ENCODE measurements at regions not wholly inside any gene's neighbourhood (a gene's known extent, or its start where the extent isn't known, plus 50 kb on each side); places are given as distances from the start of the nearest gene placed in this dataset.
A peak's percentile ranks its signal among the peaks of the same experiment; 100 is the strongest.

DNA sequence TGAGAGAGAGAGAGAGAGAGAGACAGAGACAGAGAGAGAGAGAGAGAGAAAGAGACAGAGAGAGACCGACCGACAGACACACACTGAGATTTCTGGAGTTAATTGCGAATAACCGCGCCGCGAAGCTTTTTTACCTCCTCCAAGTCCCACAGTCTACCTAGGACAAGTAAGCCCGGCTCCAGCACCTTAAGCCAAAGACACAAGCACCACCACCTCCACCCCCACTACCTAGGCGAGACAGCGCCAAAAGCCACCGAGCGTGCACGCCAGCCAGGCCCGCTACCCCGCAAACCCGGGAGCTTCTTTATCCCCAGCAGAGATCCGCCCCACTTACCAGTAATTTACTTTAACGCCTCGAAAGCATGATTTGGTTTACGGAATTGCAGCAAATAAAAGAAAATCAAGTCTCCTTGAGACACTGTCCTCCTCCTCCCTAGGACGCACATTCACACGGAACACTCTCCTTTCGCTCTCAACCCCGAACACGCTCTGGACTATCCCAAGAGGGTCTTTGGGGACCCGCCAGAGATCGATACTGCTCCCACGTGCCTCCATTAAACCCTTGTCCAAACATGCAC is 649.6 kb upstream of the DIPK2B start (continued):
- TF ChIP-seq, protein P1, sequence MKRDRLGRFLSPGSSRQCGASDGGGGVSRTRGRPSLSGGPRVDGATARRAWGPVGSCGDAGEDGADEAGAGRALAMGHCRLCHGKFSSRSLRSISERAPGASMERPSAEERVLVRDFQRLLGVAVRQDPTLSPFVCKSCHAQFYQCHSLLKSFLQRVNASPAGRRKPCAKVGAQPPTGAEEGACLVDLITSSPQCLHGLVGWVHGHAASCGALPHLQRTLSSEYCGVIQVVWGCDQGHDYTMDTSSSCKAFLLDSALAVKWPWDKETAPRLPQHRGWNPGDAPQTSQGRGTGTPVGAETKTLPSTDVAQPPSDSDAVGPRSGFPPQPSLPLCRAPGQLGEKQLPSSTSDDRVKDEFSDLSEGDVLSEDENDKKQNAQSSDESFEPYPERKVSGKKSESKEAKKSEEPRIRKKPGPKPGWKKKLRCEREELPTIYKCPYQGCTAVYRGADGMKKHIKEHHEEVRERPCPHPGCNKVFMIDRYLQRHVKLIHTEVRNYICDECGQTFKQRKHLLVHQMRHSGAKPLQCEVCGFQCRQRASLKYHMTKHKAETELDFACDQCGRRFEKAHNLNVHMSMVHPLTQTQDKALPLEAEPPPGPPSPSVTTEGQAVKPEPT (CRISPR knock-in tag; IDR thresholded peaks at IDR 0.05; ENCODE audit: low read depth) = no peak
- no peak for TF ChIP-seq ZNF451 (CRISPR knock-in tag; IDR thresholded peaks at IDR 0.05)
- TF ChIP-seq CAMTA2 (CRISPR knock-in tag; IDR thresholded peaks at IDR 0.05; ENCODE audit: borderline replicate concordance) = no peak
- TF ChIP-seq, protein P2, sequence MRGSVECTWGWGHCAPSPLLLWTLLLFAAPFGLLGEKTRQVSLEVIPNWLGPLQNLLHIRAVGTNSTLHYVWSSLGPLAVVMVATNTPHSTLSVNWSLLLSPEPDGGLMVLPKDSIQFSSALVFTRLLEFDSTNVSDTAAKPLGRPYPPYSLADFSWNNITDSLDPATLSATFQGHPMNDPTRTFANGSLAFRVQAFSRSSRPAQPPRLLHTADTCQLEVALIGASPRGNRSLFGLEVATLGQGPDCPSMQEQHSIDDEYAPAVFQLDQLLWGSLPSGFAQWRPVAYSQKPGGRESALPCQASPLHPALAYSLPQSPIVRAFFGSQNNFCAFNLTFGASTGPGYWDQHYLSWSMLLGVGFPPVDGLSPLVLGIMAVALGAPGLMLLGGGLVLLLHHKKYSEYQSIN (CRISPR knock-in tag; IDR thresholded peaks at IDR 0.05; ENCODE audit: borderline replicate concordance) = no peak
- TF ChIP-seq, protein P3, sequence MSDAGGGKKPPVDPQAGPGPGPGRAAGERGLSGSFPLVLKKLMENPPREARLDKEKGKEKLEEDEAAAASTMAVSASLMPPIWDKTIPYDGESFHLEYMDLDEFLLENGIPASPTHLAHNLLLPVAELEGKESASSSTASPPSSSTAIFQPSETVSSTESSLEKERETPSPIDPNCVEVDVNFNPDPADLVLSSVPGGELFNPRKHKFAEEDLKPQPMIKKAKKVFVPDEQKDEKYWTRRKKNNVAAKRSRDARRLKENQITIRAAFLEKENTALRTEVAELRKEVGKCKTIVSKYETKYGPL (CRISPR knock-in tag; IDR thresholded peaks at IDR 0.05) = no peak
- no peak for TF ChIP-seq ZNF205 (CRISPR knock-in tag; IDR thresholded peaks at IDR 0.05)
- TF ChIP-seq DPF2 (CRISPR knock-in tag; IDR thresholded peaks at IDR 0.05; ENCODE audit: borderline replicate concordance, low read depth) = no peak
- TF ChIP-seq, protein P4, sequence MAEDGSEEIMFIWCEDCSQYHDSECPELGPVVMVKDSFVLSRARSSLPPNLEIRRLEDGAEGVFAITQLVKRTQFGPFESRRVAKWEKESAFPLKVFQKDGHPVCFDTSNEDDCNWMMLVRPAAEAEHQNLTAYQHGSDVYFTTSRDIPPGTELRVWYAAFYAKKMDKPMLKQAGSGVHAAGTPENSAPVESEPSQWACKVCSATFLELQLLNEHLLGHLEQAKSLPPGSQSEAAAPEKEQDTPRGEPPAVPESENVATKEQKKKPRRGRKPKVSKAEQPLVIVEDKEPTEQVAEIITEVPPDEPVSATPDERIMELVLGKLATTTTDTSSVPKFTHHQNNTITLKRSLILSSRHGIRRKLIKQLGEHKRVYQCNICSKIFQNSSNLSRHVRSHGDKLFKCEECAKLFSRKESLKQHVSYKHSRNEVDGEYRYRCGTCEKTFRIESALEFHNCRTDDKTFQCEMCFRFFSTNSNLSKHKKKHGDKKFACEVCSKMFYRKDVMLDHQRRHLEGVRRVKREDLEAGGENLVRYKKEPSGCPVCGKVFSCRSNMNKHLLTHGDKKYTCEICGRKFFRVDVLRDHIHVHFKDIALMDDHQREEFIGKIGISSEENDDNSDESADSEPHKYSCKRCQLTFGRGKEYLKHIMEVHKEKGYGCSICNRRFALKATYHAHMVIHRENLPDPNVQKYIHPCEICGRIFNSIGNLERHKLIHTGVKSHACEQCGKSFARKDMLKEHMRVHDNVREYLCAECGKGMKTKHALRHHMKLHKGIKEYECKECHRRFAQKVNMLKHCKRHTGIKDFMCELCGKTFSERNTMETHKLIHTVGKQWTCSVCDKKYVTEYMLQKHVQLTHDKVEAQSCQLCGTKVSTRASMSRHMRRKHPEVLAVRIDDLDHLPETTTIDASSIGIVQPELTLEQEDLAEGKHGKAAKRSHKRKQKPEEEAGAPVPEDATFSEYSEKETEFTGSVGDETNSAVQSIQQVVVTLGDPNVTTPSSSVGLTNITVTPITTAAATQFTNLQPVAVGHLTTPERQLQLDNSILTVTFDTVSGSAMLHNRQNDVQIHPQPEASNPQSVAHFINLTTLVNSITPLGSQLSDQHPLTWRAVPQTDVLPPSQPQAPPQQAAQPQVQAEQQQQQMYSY (CRISPR knock-in tag; IDR thresholded peaks at IDR 0.05) = no peak
- TF ChIP-seq, protein P5, sequence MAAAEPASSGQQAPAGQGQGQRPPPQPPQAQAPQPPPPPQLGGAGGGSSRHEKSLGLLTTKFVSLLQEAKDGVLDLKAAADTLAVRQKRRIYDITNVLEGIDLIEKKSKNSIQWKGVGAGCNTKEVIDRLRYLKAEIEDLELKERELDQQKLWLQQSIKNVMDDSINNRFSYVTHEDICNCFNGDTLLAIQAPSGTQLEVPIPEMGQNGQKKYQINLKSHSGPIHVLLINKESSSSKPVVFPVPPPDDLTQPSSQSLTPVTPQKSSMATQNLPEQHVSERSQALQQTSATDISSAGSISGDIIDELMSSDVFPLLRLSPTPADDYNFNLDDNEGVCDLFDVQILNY (CRISPR knock-in tag; conservative IDR thresholded peaks at IDR 0.05) = no peak
- no peak for TF ChIP-seq CHCHD3 (CRISPR knock-in tag; IDR thresholded peaks at IDR 0.05)
- TF ChIP-seq, protein P6, sequence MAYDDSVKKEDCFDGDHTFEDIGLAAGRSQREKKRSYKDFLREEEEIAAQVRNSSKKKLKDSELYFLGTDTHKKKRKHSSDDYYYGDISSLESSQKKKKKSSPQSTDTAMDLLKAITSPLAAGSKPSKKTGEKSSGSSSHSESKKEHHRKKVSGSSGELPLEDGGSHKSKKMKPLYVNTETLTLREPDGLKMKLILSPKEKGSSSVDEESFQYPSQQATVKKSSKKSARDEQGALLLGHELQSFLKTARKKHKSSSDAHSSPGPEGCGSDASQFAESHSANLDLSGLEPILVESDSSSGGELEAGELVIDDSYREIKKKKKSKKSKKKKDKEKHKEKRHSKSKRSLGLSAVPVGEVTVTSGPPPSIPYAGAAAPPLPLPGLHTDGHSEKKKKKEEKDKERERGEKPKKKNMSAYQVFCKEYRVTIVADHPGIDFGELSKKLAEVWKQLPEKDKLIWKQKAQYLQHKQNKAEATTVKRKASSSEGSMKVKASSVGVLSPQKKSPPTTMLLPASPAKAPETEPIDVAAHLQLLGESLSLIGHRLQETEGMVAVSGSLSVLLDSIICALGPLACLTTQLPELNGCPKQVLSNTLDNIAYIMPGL (CRISPR knock-in tag; IDR thresholded peaks at IDR 0.05; ENCODE audit: borderline replicate concordance in 1 of 2, low read depth in 1 of 2) = peak in 1 of 2 experiments; percentile 23; a peak in 1 of 4 replicates
- TF ChIP-seq ZBTB42 (CRISPR knock-in tag; IDR thresholded peaks at IDR 0.05) = no peak
- TF ChIP-seq, protein P7, sequence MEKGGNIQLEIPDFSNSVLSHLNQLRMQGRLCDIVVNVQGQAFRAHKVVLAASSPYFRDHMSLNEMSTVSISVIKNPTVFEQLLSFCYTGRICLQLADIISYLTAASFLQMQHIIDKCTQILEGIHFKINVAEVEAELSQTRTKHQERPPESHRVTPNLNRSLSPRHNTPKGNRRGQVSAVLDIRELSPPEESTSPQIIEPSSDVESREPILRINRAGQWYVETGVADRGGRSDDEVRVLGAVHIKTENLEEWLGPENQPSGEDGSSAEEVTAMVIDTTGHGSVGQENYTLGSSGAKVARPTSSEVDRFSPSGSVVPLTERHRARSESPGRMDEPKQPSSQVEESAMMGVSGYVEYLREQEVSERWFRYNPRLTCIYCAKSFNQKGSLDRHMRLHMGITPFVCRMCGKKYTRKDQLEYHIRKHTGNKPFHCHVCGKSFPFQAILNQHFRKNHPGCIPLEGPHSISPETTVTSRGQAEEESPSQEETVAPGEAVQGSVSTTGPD (CRISPR knock-in tag; IDR thresholded peaks at IDR 0.05) = no peak
- no peak for TF ChIP-seq ZNF557 (CRISPR knock-in tag; IDR thresholded peaks at IDR 0.05)
- no peak for TF ChIP-seq ZNF782 (CRISPR knock-in tag; IDR thresholded peaks at IDR 0.05; ENCODE audit: borderline replicate concordance)
